CD4-positive, alpha-beta T cell (primary cell): ENCODE measurements at regions not wholly inside any gene's neighbourhood (a gene's known extent, or its start where the extent isn't known, plus 50 kb on each side); places are given as distances from the start of the nearest gene placed in this dataset.

Source experiments
- ATAC-seq: fragments of 200-7000 bp; cut with Tn5 transposase; one replicate; pipeline ENCODE4 v1.10.0; 2022; ENCODE audit warnings: mild to moderate bottlenecking; ENCODE audit not compliant: poor library complexity
- CTCF ChIA-PET: fragments of 350-600 bp; sonication (Branson Sonifier 250); formaldehyde crosslinking; loops from one replicate; lab custom pipeline; 2021; ENCODE audit warnings: antibody characterized with exemption, inconsistent platforms; lab: Charles Lee
- POLR2A ChIA-PET: fragments of 350-600 bp; sonication (Branson Sonifier 250); formaldehyde crosslinking; loops from one replicate; lab custom pipeline; 2021; ENCODE audit warnings: antibody characterized with exemption, inconsistent platforms; lab: Charles Lee
- DNase-seq, 14 experiments: peaks; one replicate each; pipeline ENCODE4 v3.0.0-alpha.2; 2013 to 2020; ENCODE audit warnings: mixed read lengths in 2 of 14
- H3K27ac ChIP-seq, 2 donors: one replicate each; pipeline versions ENCODE4 v1.5.1 to v1.7.0; 2013; ENCODE audit warnings: low read length in 2 of 2, low read depth in 1 of 2, mild to moderate bottlenecking in 1 of 2
- H3K27me3 ChIP-seq, 2 experiments: 1 replicate in 1 of 2; 2 replicates in 1 of 2; pipeline versions ENCODE4 v1.6.1 to v1.7.0; 2013; ENCODE audit warnings: low read length in 2 of 2, control low read depth in 1 of 2, mild to moderate bottlenecking in 1 of 2, moderate library complexity in 1 of 2; ENCODE audit not compliant: insufficient read depth in 2 of 2, control insufficient read depth in 1 of 2
- H3K36me3 ChIP-seq: one replicate; pipeline ENCODE4 v1.6.1; 2013; ENCODE audit warnings: low read length, control low read depth; ENCODE audit not compliant: insufficient read depth
- H3K4me1 ChIP-seq: one replicate; pipeline ENCODE4 v1.6.1; 2013; ENCODE audit warnings: low read length, control low read depth; ENCODE audit not compliant: insufficient read depth
- H3K4me3 ChIP-seq: one replicate; pipeline ENCODE4 v1.5.1; 2013; ENCODE audit warnings: mild to moderate bottlenecking, low read length, moderate library complexity
- H3K9me3 ChIP-seq, 2 experiments: 1 replicate in 1 of 2; 2 replicates in 1 of 2; pipeline versions ENCODE4 v1.6.1 to v1.7.0; 2013; ENCODE audit warnings: low read length in 2 of 2, mild to moderate bottlenecking in 2 of 2, control low read depth in 1 of 2, moderate library complexity in 1 of 2; ENCODE audit not compliant: control insufficient read depth in 1 of 2, insufficient read depth in 1 of 2
- H3K27ac Mint-ChIP-seq: one replicate; pipeline ENCODE4 v1.8.0; 2020; ENCODE audit warnings: mixed read lengths
- H3K27me3 Mint-ChIP-seq: one replicate; pipeline ENCODE4 v1.8.0; 2021; ENCODE audit warnings: mixed read lengths
- H3K36me3 Mint-ChIP-seq: one replicate; pipeline ENCODE4 v1.8.0; 2021; ENCODE audit warnings: low read depth, mixed read lengths
- H3K4me1 Mint-ChIP-seq: one replicate; pipeline ENCODE4 v1.8.0; 2021; ENCODE audit warnings: low read depth, mixed read lengths
- H3K4me3 Mint-ChIP-seq: one replicate; pipeline ENCODE4 v1.8.0; 2020; ENCODE audit warnings: mild to moderate bottlenecking, mixed read lengths
- H3K9me3 Mint-ChIP-seq: one replicate; pipeline ENCODE4 v1.8.0; 2020; ENCODE audit warnings: mixed read lengths
- intact Hi-C, 2 experiments: fragments of 100-400 bp; cut with DNase I in 1 of 2; cut with micrococcal nuclease in 1 of 2; formaldehyde crosslinking; loops; one replicate each; pipeline versions ENCODE4 v1.15.1 to v1.9.0; 2023 to 2025; cut with DNase I, micrococcal nuclease
- TF ChIP-seq, protein P1 (sequence below): fragments of 200-600 bp; IDR thresholded peaks from one replicate; pipeline ENCODE4 v1.8.0; 2022; ENCODE audit warnings: antibody characterized with exemption, mild to moderate bottlenecking

DNA sequence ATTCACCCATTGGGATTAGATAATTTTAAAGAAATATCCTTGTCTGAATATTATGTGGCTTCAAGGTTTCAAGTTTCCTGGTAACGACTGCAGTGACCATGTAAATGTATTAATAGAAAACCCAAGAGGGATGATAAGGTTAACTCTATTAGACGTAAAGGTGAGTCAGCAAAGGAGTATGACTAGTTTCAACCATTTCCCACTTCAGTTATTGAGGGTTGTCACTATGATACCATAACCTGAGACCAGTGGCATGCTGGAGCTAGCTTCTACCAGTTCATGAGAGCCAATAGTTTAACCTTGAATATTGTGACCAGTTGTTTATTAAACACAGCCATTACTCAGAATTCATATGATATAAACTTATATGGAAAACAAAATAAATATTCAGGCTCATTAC is 270.1 kb downstream of the TMA16 start:
- POLR2A ChIA-PET: no interaction called here
- peaks cover 3% of the 10 kb centered on the region for H3K27me3 Mint-ChIP-seq

DNA sequence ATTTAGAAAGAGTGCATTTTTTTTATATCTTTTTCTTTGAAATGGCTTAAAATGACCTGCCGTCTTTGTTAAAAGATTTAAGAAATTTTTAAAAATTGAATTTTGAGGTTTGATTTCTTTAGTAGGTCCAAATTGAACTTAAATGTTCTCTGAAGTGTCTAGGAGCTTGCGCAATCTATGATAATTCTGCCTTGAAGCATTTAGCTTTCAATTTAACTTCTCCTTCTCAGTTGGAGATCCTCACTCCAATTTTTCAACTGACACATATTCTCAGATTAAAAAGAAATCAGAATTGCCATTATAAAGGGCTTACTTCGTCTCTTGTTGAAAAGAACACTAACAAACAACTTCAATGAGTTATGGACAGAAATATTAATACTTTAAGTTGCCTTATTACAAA is 273.5 kb downstream of the TMA16 start:
- Mint-ChIP-seq H3K27ac (no peak overlapping the region), H3K4me3 (no peak overlapping the region), H3K27me3 (peaks cover 3% of the 10 kb centered on the region), H3K4me1 (no peaks in the 10 kb centered on the region), H3K9me3 (no peaks in the 10 kb centered on the region), H3K36me3 (no peaks in the 10 kb centered on the region)
- ATAC-seq: no peak
- ChIA-PET CTCF (no interaction called here), POLR2A (no interaction called here)
- Histone ChIP-seq H3K27me3 (peaks cover 0 to 4% of the 10 kb centered on the region in 2 experiments), H3K4me3 (no peak overlapping the region), H3K27ac (no peak overlapping the region), H3K9me3 (no peaks in the 10 kb centered on the region), H3K36me3 (no peaks in the 10 kb centered on the region), H3K4me1 (no peaks in the 10 kb centered on the region)
- intact Hi-C loops: loop anchor here in 1 of 2 experiments (10.0 kb wide), 1 partner anchor 247 kb away; no protein-coding TSS in a partner anchor
- TF ChIP-seq, protein P1, sequence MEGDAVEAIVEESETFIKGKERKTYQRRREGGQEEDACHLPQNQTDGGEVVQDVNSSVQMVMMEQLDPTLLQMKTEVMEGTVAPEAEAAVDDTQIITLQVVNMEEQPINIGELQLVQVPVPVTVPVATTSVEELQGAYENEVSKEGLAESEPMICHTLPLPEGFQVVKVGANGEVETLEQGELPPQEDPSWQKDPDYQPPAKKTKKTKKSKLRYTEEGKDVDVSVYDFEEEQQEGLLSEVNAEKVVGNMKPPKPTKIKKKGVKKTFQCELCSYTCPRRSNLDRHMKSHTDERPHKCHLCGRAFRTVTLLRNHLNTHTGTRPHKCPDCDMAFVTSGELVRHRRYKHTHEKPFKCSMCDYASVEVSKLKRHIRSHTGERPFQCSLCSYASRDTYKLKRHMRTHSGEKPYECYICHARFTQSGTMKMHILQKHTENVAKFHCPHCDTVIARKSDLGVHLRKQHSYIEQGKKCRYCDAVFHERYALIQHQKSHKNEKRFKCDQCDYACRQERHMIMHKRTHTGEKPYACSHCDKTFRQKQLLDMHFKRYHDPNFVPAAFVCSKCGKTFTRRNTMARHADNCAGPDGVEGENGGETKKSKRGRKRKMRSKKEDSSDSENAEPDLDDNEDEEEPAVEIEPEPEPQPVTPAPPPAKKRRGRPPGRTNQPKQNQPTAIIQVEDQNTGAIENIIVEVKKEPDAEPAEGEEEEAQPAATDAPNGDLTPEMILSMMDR: no peak
- DNase-seq: peak in 1 of 14 experiments; percentile 2

More for the DNA sequence above, 270.1 kb downstream of the TMA16 start:
- Histone ChIP-seq H3K36me3 (no peaks in the 10 kb centered on the region), H3K4me3 (no peak overlapping the region), H3K9me3 (no peaks in the 10 kb centered on the region), H3K4me1 (no peaks in the 10 kb centered on the region), H3K27ac (no peak overlapping the region), H3K27me3 (peaks cover 0 to 4% of the 10 kb centered on the region in 2 experiments)
- H3K27ac Mint-ChIP-seq: no peak overlapping the region
- intact Hi-C loops: loop anchor here in 1 of 2 experiments (10.0 kb wide), 1 partner anchor 250 kb away; no protein-coding TSS in a partner anchor
- H3K36me3 Mint-ChIP-seq: no peaks in the 10 kb centered on the region
- CTCF ChIA-PET: no interaction called here
- no peak overlapping the region for H3K4me3 Mint-ChIP-seq
- H3K9me3 Mint-ChIP-seq: no peaks in the 10 kb centered on the region
- ATAC-seq (no peak), DNase-seq (no peak)
- TF ChIP-seq, protein P1: no peak
- no peaks in the 10 kb centered on the region for H3K4me1 Mint-ChIP-seq

DNA sequence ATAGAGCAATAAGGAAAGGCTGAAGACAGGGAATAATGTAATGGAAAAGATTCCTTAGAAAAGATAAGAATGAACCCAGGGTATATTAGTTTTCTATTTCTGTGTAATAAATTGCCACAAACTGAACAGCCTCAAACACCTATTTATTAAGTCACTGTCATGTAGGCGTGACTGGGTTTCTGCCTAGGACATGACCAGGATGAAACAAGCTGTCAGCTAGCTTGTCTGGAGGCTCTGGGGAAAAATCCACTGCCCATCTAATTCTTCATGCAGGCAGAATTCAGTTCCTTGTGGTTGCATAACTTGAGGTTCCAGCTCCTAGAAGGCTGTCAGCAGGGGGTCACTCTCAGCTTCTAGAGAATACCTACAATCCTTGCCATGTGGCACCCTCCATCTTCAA is 277.7 kb downstream of the TMA16 start:
- H3K4me1 Mint-ChIP-seq: no peaks in the 10 kb centered on the region
- intact Hi-C loops: no loop called here
- H3K4me3 Mint-ChIP-seq: no peak overlapping the region
- no peak overlapping the region for H3K27ac Mint-ChIP-seq
- no peaks in the 10 kb centered on the region for H3K36me3 Mint-ChIP-seq
- Histone ChIP-seq H3K9me3 (no peaks in the 10 kb centered on the region), H3K36me3 (no peaks in the 10 kb centered on the region), H3K27ac (no peak overlapping the region), H3K4me3 (no peak overlapping the region), H3K27me3 (no peaks in the 10 kb centered on the region), H3K4me1 (no peaks in the 10 kb centered on the region)
- ATAC-seq (no peak), DNase-seq (no peak)
- CTCF ChIA-PET: no interaction called here
- POLR2A ChIA-PET: no interaction called here
- TF ChIP-seq, protein P1: no peak
- no peaks in the 10 kb centered on the region for H3K9me3 Mint-ChIP-seq
- H3K27me3 Mint-ChIP-seq: peaks cover 3% of the 10 kb centered on the region
